ENCODE measurements at regions not wholly inside any gene's neighbourhood (a gene's known extent, or its start where the extent isn't known, plus 50 kb on each side); places are given as distances from the start of the nearest gene placed in this dataset.

- TF ChIP-seq ZFX (IDR thresholded peaks at IDR 0.05; ENCODE audit: borderline replicate concordance) (no peak), CTCF (IDR thresholded peaks at IDR 0.05) (no peak)
- H3K27ac ChIP-seq: no peak overlapping the region
Observed at GRCh38 chrX:45360571-45360970, 159.9 kb upstream of the DIPK2B start.

GRCh38 chrX:45358392-45358791 is 157.7 kb upstream of the DIPK2B start:
- TF ChIP-seq CTCF (IDR thresholded peaks at IDR 0.05) (no peak), ZFX (IDR thresholded peaks at IDR 0.05; ENCODE audit: borderline replicate concordance) (no peak)

GRCh38 chrX:45353456-45353855 is 152.8 kb upstream of the DIPK2B start:
- TF ChIP-seq CTCF (IDR thresholded peaks at IDR 0.05): no peak
- no peak for TF ChIP-seq ZFX (IDR thresholded peaks at IDR 0.05; ENCODE audit: borderline replicate concordance)
- no peak overlapping the region for H3K27ac ChIP-seq

More at GRCh38 chrX:45358392-45358791, 157.7 kb upstream of the DIPK2B start:
- no peak overlapping the region for H3K27ac ChIP-seq

- H3K27ac ChIP-seq: no peak overlapping the region
- no peak for TF ChIP-seq CTCF (IDR thresholded peaks at IDR 0.05)
- TF ChIP-seq ZFX (IDR thresholded peaks at IDR 0.05; ENCODE audit: borderline replicate concordance): no peak
Observed at GRCh38 chrX:45352611-45353010, 151.9 kb upstream of the DIPK2B start.

- no peak overlapping the region for H3K27ac ChIP-seq
- no peak for TF ChIP-seq CTCF (IDR thresholded peaks at IDR 0.05)
- no peak for TF ChIP-seq ZFX (IDR thresholded peaks at IDR 0.05; ENCODE audit: borderline replicate concordance)
Observed at GRCh38 chrX:45351478-45351877, 150.8 kb upstream of the DIPK2B start.

- H3K27ac ChIP-seq: no peak overlapping the region
Observed at GRCh38 chrX:45348296-45348695, 147.6 kb upstream of the DIPK2B start.

GRCh38 chrX:45347877-45348276 is 147.2 kb upstream of the DIPK2B start:
- H3K27ac ChIP-seq: no peak overlapping the region
- no peak for TF ChIP-seq ZFX (IDR thresholded peaks at IDR 0.05; ENCODE audit: borderline replicate concordance)

More at GRCh38 chrX:45348296-45348695, 147.6 kb upstream of the DIPK2B start:
- no peak for TF ChIP-seq ZFX (IDR thresholded peaks at IDR 0.05; ENCODE audit: borderline replicate concordance)
- TF ChIP-seq CTCF (IDR thresholded peaks at IDR 0.05): no peak

GRCh38 chrX:45344594-45344993 is 143.9 kb upstream of the DIPK2B start:
- TF ChIP-seq CTCF (IDR thresholded peaks at IDR 0.05) (no peak), ZFX (IDR thresholded peaks at IDR 0.05; ENCODE audit: borderline replicate concordance) (no peak)
- no peak overlapping the region for H3K27ac ChIP-seq
